Psoas muscle (tissue), 7 donors: ENCODE measurements at regions not wholly inside any gene's neighbourhood (a gene's known extent, or its start where the extent isn't known, plus 50 kb on each side); places are given as distances from the start of the nearest gene placed in this dataset.
"Not testable (repeated sequence)": the region's sequence is repeated elsewhere in the genome, so short reads cannot be mapped to it uniquely, and the experiment has no call there.

Source experiments
- ATAC-seq, 4 donors: fragments of 200-7000 bp; cut with Tn5 transposase; one replicate each; pipeline ENCODE4 v1.9.1; 2020; ENCODE audit warnings: moderate library complexity in 3 of 4, mild to moderate bottlenecking in 2 of 4
- DNase-seq, 2 donors: peaks; one replicate each; pipeline ENCODE4 v3.0.0-alpha.2; 2020
- H3K27ac ChIP-seq: fragments of 200-600 bp; one replicate; pipeline ENCODE4 v1.8.0; 2022
- H3K27me3 ChIP-seq, 3 donors: fragments of 200-600 bp in 1 of 3; one replicate each; pipeline versions ENCODE4 v1.6.1 to v1.8.0; 2013 to 2022; ENCODE audit warnings: low read length in 2 of 3, mild to moderate bottlenecking in 2 of 3, moderate library complexity in 1 of 3; ENCODE audit not compliant: insufficient read depth in 3 of 3
- H3K36me3 ChIP-seq, 2 donors: fragments of 200-600 bp in 1 of 2; one replicate each; pipeline versions ENCODE4 v1.6.1 to v1.8.0; 2013 to 2022; ENCODE audit warnings: low read depth in 1 of 2, mild to moderate bottlenecking in 1 of 2, moderate library complexity in 1 of 2; ENCODE audit not compliant: insufficient read depth in 1 of 2
- H3K4me1 ChIP-seq: fragments of 200-600 bp; one replicate; pipeline ENCODE4 v1.8.0; 2022
- H3K4me3 ChIP-seq: fragments of 200-600 bp; one replicate; pipeline ENCODE4 v1.8.0; 2022; ENCODE audit warnings: mild to moderate bottlenecking
- H3K9me3 ChIP-seq: fragments of 200-600 bp; one replicate; pipeline ENCODE4 v1.8.0; 2022
- CTCF ChIP-seq: fragments of 200-600 bp; IDR thresholded peaks from one replicate; pipeline ENCODE4 v1.8.0; 2022; ENCODE audit warnings: antibody characterized with exemption
- whole genome bisulfite sequencing, 3 donors: extraction: QIAGEN DNeasy Blood & Tissue Kit; methylation state at CpG; one replicate each; pipeline versions ENCODE4 v1.1.6 to v1.1.7; 2013; 5-methylcytosine and 5-hydroxymethylcytosine counted together
- intact Hi-C, 2 donors: fragments of 100-400 bp; cut with DNase I; formaldehyde crosslinking; loops; one replicate each; pipeline versions ENCODE4 v1.11.0 to v1.14.2; 2022
- donor health status: healthy with polysubstance abuse.
- donor health status: DM: no; HTN: no; CAD: no; lungs with moderate emphysema.
- donor health status: Bipolar disorder and iron deficiency.
- donor health status: healthy.
- donor health status: DM: yes; HTN: yes; CAD: no.
- donor health status: DM: no; HTN: no; CAD: no.
- donor health status: DM: yes; HTN: yes; CAD: no.

DNA sequence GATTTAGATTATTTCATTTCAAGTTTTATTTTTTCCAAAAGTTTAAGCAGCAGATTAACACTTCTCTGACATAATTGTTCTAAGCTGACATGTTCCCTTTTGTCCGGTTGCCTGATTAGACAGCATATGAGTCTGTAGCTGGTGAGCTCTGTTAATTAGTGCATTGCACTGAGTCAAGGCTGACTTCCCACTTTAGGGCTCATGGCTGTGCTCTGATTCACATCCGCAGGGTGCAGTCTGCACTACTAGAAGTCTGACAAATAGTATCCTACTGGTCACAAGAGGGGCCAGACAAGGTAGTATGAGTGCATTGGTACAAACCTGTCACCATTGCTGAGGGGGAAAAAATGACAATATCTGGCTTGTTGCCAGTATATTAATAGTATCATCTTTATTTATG is 443.9 kb upstream of the ZNF804A start:
- TF ChIP-seq CTCF, result no peak
- no peak overlapping the region for H3K4me3 ChIP-seq
- intact Hi-C loops, result no loop called here
- DNase-seq, result no peak
- no peaks in the 10 kb centered on the region for H3K36me3 ChIP-seq
- peaks cover 6% of the 10 kb centered on the region for H3K9me3 ChIP-seq
- 75 to 83% (median 80%) methylated on average over 2 of the region's 2 CpGs for WGBS, 3 donors
- H3K4me1 ChIP-seq, result no peaks in the 10 kb centered on the region
- H3K27me3 ChIP-seq, result no peaks in the 10 kb centered on the region
- no peak overlapping the region for H3K27ac ChIP-seq
- ATAC-seq, result no peak

- no peak for TF ChIP-seq CTCF
- Histone ChIP-seq H3K9me3 (peaks cover 6% of the 10 kb centered on the region), H3K4me1 (no peaks in the 10 kb centered on the region), H3K36me3 (no peaks in the 10 kb centered on the region), H3K4me3 (no peak overlapping the region), H3K27me3 (no peaks in the 10 kb centered on the region), H3K27ac (no peak overlapping the region)
- intact Hi-C loops, result no loop called here
- WGBS, 3 donors, result 86 to 91% (median 90%) methylated on average over 1 of the region's 1 CpG
- DNase-seq, result no peak
- no peak for ATAC-seq
Observed at GRCh38 chr2:184155791-184156190, 442.5 kb upstream of the ZNF804A start.

DNA sequence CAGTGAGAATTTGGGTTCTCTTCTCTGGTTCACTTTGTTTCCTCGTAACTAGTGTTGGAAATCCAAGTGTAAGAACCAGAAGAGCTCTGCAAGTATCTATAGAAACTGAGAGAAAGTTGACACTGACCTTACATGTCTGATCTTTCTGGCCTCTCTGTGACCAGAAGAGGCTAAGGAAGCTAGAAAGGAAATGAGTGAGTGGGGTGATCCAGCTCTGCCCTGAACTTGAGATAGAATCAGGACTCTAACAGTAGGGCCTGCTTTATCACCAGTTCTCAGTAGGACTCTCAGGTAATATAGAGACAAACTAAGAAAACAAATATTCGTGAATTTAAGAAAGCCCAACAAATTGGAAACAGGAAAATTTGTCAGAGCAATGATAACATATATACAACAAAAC is 441.2 kb upstream of the ZNF804A start:
- Histone ChIP-seq H3K27me3 (no peaks in the 10 kb centered on the region), H3K9me3 (peaks cover 6% of the 10 kb centered on the region), H3K4me3 (no peak overlapping the region), H3K4me1 (no peaks in the 10 kb centered on the region), H3K27ac (no peak overlapping the region), H3K36me3 (no peaks in the 10 kb centered on the region)
- intact Hi-C loops, result no loop called here
- WGBS, 3 donors, result 40 to 56% (median 44%) methylated on average over 2 of the region's 2 CpGs
- ATAC-seq, result no peak
- no peak for DNase-seq
- TF ChIP-seq CTCF, result no peak

GRCh38 chr2:184162426-184162825 is 435.9 kb upstream of the ZNF804A start:
- Histone ChIP-seq H3K4me1 (no peaks in the 10 kb centered on the region), H3K27me3 (no peaks in the 10 kb centered on the region), H3K27ac (no peak overlapping the region), H3K4me3 (no peak overlapping the region), H3K9me3 (peaks cover 6% of the 10 kb centered on the region), H3K36me3 (no peaks in the 10 kb centered on the region)
- ATAC-seq, result no peak
- DNase-seq, result no peak
- 88 to 93% (median 88%) methylated on average over 2 of the region's 2 CpGs for whole genome bisulfite sequencing, 3 donors
- intact Hi-C loops, result no loop called here
- no peak for TF ChIP-seq CTCF

DNA sequence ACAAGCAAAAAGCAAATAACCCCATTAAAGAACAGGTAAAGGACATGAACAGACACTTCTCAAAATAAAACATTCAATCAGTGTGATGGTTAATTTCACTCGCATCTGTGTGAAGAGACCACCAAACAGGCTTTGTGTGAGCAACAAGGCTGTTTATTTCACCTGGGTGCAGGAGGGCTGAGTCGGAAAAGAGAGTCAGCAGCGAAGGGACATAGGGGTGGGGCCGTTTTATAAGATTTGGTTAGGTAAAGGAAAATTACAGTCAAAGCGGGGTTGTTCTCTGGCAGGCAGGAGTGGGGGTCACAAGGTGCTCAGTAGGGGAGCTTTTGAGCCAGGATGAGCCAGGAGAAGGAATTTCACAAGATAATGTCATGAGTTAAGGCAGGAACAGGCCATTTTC is 429.5 kb upstream of the ZNF804A start:
- 80 to 85% (median 82%) methylated on average over 5 of the region's 5 CpGs for WGBS, 3 donors
- H3K27me3 ChIP-seq, DNase-seq, H3K27ac ChIP-seq, H3K4me3 ChIP-seq, H3K9me3 ChIP-seq, H3K36me3 ChIP-seq, ATAC-seq, H3K4me1 ChIP-seq, intact Hi-C loops: not testable (repeated sequence)
